OCI-LY3 (cell line): ENCODE measurements at regions not wholly inside any gene's neighbourhood (a gene's known extent, or its start where the extent isn't known, plus 50 kb on each side); places are given as distances from the start of the nearest gene placed in this dataset.

Experiments
- H2AFZ ChIP-seq: fragments of 200-600, 300-600 bp; shearing (Covaris generic); 2 replicates; pipeline ENCODE4 v1.6.0; 2014; ENCODE audit warnings: antibody characterized with exemption, low read depth, low read length
- H3K27ac ChIP-seq: fragments of 200-600, 300-600 bp; sonication (generic); 2 replicates; pipeline ENCODE4 v1.5.1; 2014; ENCODE audit warnings: mild to moderate bottlenecking, low read length, moderate library complexity, mixed read lengths
- H3K27me3 ChIP-seq: fragments of 200-600, 300-600 bp; sonication (generic); 2 replicates; pipeline ENCODE4 v1.6.1; 2014; ENCODE audit warnings: low read depth, low read length, mixed read lengths
- H3K36me3 ChIP-seq: fragments of 200-600, 300-600 bp; sonication (generic); replicated peaks from 2 replicates; pipeline ENCODE3; 2014; ENCODE audit warnings: low read depth, low read length, mixed read lengths
- H3K4me1 ChIP-seq: fragments of 300-600, 200-600 bp; sonication (generic); 2 replicates; pipeline ENCODE4 v1.6.1; 2014; ENCODE audit warnings: low read length, mixed read lengths
- H3K4me2 ChIP-seq: fragments of 200-600, 300-600 bp; sonication (generic); 2 replicates; pipeline ENCODE4 v1.6.1; 2014; ENCODE audit warnings: low read length, mixed read lengths
- H3K4me3 ChIP-seq: fragments of 300-600, 200-600 bp; sonication (generic); 2 replicates; pipeline ENCODE4 v1.5.1; 2014; ENCODE audit warnings: antibody characterized with exemption, mild to moderate bottlenecking, low read length, moderate library complexity
- H3K79me2 ChIP-seq: fragments of 300-600, 200-600 bp; shearing (Covaris generic); 2 replicates; pipeline ENCODE4 v1.6.1; 2014; ENCODE audit warnings: mild to moderate bottlenecking, low read length, mixed read lengths
- H3K9ac ChIP-seq: fragments of 300-600, 200-600 bp; shearing (Covaris generic); 2 replicates; pipeline ENCODE4 v1.6.0; 2014; ENCODE audit warnings: mild to moderate bottlenecking, low read length, moderate library complexity
- H3K9me3 ChIP-seq: fragments of 200-600, 300-600 bp; shearing (Covaris generic); 2 replicates; pipeline ENCODE4 v1.6.1; 2014; ENCODE audit warnings: low read length, mixed read lengths; ENCODE audit not compliant: insufficient read depth
- H4K20me1 ChIP-seq: fragments of 200-600, 300-600 bp; sonication (generic); 2 replicates; pipeline ENCODE4 v1.6.1; 2016; ENCODE audit warnings: low read length, mixed read lengths; ENCODE audit not compliant: insufficient read depth
- EZH2phosphoT487 ChIP-seq: fragments of 200-600 bp; shearing (Covaris generic); IDR thresholded peaks from 2 replicates; pipeline ENCODE4 v1.6.1; 2018; ENCODE audit warnings: antibody characterized with exemption, mixed run types, low read depth
- TF ChIP-seq, protein P1 (sequence below): fragments of 200-600, 300-600 bp; sonication (generic); IDR thresholded peaks from 2 replicates; pipeline ENCODE4 v1.5.1; 2014; ENCODE audit warnings: antibody characterized with exemption, low read length, low read depth

DNA sequence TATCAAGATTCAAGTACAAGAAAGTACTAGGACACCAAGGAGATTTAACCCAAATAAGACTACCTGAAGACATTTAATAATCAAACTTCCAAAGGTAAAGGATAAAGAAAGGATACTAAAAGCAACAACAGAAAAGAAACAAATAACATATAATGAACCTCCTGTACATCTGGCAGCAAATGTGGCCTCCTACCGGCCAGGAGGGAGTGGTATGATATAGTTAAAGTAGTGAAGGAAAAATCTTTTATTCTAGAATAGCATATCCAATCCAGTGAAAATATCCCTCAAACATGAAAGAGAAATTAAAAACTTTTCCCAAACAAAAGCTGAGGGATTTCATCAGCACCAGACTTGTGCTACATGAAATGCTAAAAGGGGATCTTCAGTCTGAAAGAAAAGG is 104.7 kb upstream of the GUCY1A2 start:
- H4K20me1 ChIP-seq = no peaks in the 10 kb centered on the region
- no peak overlapping the region for H3K4me3 ChIP-seq
- no peaks in the 10 kb centered on the region for H3K36me3 ChIP-seq
- no peak overlapping the region for H2AFZ ChIP-seq
- no peak overlapping the region for H3K27ac ChIP-seq
- no peak for TF ChIP-seq EZH2phosphoT487
- TF ChIP-seq, protein P1, sequence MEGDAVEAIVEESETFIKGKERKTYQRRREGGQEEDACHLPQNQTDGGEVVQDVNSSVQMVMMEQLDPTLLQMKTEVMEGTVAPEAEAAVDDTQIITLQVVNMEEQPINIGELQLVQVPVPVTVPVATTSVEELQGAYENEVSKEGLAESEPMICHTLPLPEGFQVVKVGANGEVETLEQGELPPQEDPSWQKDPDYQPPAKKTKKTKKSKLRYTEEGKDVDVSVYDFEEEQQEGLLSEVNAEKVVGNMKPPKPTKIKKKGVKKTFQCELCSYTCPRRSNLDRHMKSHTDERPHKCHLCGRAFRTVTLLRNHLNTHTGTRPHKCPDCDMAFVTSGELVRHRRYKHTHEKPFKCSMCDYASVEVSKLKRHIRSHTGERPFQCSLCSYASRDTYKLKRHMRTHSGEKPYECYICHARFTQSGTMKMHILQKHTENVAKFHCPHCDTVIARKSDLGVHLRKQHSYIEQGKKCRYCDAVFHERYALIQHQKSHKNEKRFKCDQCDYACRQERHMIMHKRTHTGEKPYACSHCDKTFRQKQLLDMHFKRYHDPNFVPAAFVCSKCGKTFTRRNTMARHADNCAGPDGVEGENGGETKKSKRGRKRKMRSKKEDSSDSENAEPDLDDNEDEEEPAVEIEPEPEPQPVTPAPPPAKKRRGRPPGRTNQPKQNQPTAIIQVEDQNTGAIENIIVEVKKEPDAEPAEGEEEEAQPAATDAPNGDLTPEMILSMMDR = no peak
- H3K27me3 ChIP-seq = no peaks in the 10 kb centered on the region
- no peaks in the 10 kb centered on the region for H3K4me1 ChIP-seq
- H3K9ac ChIP-seq = no peak overlapping the region
- no peak overlapping the region for H3K4me2 ChIP-seq
- no peaks in the 10 kb centered on the region for H3K79me2 ChIP-seq
- no peaks in the 10 kb centered on the region for H3K9me3 ChIP-seq

DNA sequence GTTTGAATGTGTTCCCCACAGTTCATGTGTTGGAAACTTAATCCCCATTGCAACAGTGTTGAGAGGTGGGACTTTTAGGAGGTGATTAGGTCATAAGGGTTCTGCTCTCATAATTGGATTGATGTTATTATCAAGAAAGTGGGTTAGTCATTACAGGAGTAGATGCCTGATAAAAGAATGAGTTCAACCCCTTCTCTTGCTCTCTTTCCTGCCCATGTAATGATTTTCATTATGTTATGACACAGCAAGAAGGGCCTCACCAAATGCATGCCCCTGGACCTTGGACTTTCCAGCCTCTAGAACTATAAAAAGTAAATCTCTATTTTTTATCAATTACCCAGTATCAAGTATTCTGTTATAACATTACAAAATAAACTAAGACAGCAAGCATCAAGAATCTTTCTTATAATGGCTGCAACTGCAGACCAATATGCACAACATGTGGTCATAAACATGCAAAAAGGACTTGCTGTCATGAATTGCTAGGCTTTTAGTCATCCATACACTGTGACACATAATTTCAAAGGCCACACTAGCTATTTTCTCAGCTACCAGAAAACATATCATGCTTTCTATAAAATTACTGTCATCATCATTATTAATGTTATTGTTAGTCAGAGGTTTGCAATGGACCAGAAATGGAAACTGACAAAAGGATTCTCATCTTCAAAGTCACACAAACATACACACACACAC is 99.9 kb upstream of the GUCY1A2 start:
- Histone ChIP-seq H3K79me2 (no peaks in the 10 kb centered on the region), H3K9me3 (no peaks in the 10 kb centered on the region), H3K4me1 (no peaks in the 10 kb centered on the region), H3K36me3 (no peaks in the 10 kb centered on the region), H3K9ac (no peak overlapping the region), H3K27me3 (no peaks in the 10 kb centered on the region), H3K27ac (no peak overlapping the region), H3K4me3 (no peak overlapping the region), H2AFZ (no peak overlapping the region), H3K4me2 (no peak overlapping the region), H4K20me1 (no peaks in the 10 kb centered on the region)
- no peak for TF ChIP-seq EZH2phosphoT487
- TF ChIP-seq, protein P1 = no peak

DNA sequence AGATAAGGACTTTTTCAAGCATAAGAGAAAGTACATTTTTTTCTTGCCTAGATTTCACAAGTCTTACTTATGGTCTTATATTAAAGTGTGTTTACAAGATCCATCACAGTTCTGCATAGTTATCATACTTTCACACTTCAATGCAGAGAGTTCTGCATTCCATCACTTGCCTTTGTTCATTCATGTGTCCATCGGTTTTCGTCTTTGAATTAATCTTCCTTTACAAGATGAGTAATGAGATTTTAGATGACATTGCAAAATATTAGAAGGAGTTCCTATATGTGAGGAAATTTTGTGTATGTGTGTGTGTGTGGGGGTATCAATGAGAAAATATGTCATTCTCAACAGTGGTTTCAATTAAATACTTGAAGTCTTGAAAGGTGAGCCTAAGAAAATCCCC is 98.1 kb upstream of the GUCY1A2 start:
- no peak overlapping the region for H2AFZ ChIP-seq
- no peak overlapping the region for H3K27ac ChIP-seq

DNA sequence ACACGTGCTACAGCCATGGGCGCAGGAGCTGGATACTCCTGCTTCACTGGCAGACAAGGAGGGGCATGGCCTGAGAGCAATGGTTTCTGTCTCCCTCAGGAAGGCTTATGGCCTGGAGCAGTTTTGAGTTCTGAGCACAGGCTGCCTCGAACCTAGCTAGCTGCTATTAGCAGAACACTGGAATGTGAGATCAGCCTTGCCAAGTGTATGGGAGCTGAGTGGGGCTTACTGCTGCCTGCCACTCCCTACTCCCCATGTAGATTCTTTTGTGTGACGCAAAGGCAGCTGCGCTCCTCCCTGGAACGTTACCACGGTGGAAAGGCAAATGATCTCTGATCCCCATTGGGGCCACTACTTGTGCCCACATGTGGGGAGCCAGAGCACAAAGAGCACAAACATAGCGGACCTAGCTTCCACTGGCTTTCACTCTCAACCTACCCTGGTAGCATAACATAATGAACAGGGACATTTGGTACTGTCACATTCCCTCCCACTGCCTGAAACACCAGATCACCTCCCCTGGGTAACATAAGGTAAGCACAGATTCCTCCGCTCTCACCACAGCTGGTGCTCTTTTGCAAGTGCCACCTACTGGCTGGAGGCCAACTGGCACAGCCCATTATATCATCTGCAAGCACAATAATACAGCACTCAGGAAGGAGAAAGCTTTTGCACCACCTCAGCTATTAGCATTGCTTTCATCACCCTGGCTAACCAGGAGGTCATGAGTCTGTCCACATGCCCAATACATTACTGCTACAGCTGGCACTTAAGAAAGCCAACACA is 84.6 kb upstream of the GUCY1A2 start:
- H3K79me2 ChIP-seq = no peaks in the 10 kb centered on the region
- H2AFZ ChIP-seq = no peak overlapping the region
- no peak overlapping the region for H3K27ac ChIP-seq
- H3K4me1 ChIP-seq = no peaks in the 10 kb centered on the region
- TF ChIP-seq, protein P1 = no peak
- no peak for TF ChIP-seq EZH2phosphoT487
- H3K9ac ChIP-seq = no peak overlapping the region
- no peak overlapping the region for H3K4me2 ChIP-seq
- no peaks in the 10 kb centered on the region for H3K9me3 ChIP-seq
- no peaks in the 10 kb centered on the region for H4K20me1 ChIP-seq
- no peak overlapping the region for H3K4me3 ChIP-seq
- no peaks in the 10 kb centered on the region for H3K36me3 ChIP-seq
- no peaks in the 10 kb centered on the region for H3K27me3 ChIP-seq

More for the DNA sequence above, 98.1 kb upstream of the GUCY1A2 start:
- no peaks in the 10 kb centered on the region for H3K4me1 ChIP-seq
- no peak for TF ChIP-seq EZH2phosphoT487
- TF ChIP-seq, protein P1 = no peak
- H3K27me3 ChIP-seq = no peaks in the 10 kb centered on the region
- no peaks in the 10 kb centered on the region for H3K9me3 ChIP-seq
- no peaks in the 10 kb centered on the region for H3K36me3 ChIP-seq
- H3K4me3 ChIP-seq = no peak overlapping the region
- H3K9ac ChIP-seq = no peak overlapping the region
- no peaks in the 10 kb centered on the region for H4K20me1 ChIP-seq
- H3K4me2 ChIP-seq = no peak overlapping the region
- H3K79me2 ChIP-seq = no peaks in the 10 kb centered on the region
